ENCODE measurements at regions not wholly inside any gene's neighbourhood (a gene's known extent, or its start where the extent isn't known, plus 50 kb on each side); places are given as distances from the start of the nearest gene placed in this dataset.

GRCh38 chr18:40929399-40929798 is 1025.6 kb upstream of the PIK3C3 start:
- H3K27ac ChIP-seq, result no peak overlapping the region
- no peak for TF ChIP-seq CTCF (conservative IDR thresholded peaks at IDR 0.05)

- TF ChIP-seq CTCF (conservative IDR thresholded peaks at IDR 0.05), result no peak
- H3K27ac ChIP-seq, result no peak overlapping the region
These were observed 1028.4 kb upstream of the PIK3C3 start for GRCh38 chr18:40926679-40927078.

- no peak for TF ChIP-seq CTCF (conservative IDR thresholded peaks at IDR 0.05)
These were observed 1029.9 kb upstream of the PIK3C3 start for GRCh38 chr18:40925071-40925541.

GRCh38 chr18:40921845-40922629 is 1033.0 kb upstream of the PIK3C3 start:
- H3K27ac ChIP-seq, result no peak overlapping the region
- TF ChIP-seq CTCF (conservative IDR thresholded peaks at IDR 0.05), result no peak

More at GRCh38 chr18:40925071-40925541, 1029.9 kb upstream of the PIK3C3 start:
- H3K27ac ChIP-seq, result no peak overlapping the region

- TF ChIP-seq CTCF (conservative IDR thresholded peaks at IDR 0.05), result no peak
- H3K27ac ChIP-seq, result no peak overlapping the region
These were observed 1038.0 kb upstream of the PIK3C3 start for GRCh38 chr18:40917056-40917455.

GRCh38 chr18:40915724-40916123 is 1039.3 kb upstream of the PIK3C3 start:
- TF ChIP-seq CTCF (conservative IDR thresholded peaks at IDR 0.05), result no peak
- H3K27ac ChIP-seq, result no peak overlapping the region

DNA sequence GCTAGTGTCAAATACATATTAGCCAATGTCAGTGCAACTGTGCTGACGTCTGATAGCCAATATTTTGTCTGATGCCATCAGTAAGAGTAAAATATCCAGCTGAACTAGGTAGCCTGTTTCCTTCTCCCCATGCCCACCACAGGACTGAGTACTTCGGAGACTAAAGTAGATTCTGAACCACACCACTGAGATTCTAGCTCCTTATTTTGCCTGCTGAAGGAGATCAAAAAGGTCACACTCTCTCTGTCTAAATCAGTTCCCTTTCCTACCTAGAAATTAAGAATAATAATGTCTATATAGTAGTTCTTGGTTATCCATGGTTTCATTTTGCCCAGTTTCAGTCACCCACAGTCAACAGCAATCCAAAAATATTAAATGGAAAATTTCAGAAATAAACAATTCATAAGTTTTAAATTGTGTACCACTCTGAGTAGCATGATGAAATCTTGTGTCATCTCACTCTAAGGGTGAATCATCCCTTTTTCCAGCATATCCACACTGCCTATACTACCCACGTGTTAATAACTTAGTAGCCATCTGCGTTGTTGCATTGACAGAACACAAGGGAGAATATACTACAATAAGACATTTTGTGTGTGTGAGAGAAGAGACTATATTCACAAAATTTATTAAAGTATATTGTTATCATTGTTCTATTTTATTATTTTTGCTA is 1043.3 kb upstream of the PIK3C3 start:
- TF ChIP-seq CTCF (conservative IDR thresholded peaks at IDR 0.05), result no peak
- no peak overlapping the region for H3K27ac ChIP-seq

Data from VCaP (cell line).